ENCODE measurements at regions not wholly inside any gene's neighbourhood (a gene's known extent, or its start where the extent isn't known, plus 50 kb on each side); places are given as distances from the start of the nearest gene placed in this dataset.

GRCh38 chr3:150142936-150143335 is 172.2 kb upstream of the PFN2 start:
- Histone ChIP-seq H3K79me1 (ENCODE audit: insufficient read depth, low read depth, low read length, poor library complexity, severe bottlenecking) (no peaks in the 10 kb centered on the region), H2AK5ac (ENCODE audit: insufficient read length, low read length) (no peak overlapping the region), H2AFZ (ENCODE audit: low read length) (no peak overlapping the region), H3K23ac (ENCODE audit: insufficient read length, low read depth, low read length) (no peak overlapping the region), H2BK15ac (ENCODE audit: low read depth, low read length) (no peak overlapping the region), H2BK20ac (ENCODE audit: low read depth, low read length, poor library complexity, severe bottlenecking) (no peak overlapping the region), H2BK12ac (ENCODE audit: insufficient read length, low read depth, low read length) (no peak overlapping the region), H3K9me3 (ENCODE audit: control insufficient read depth, low read depth, low read length) (no peaks in the 10 kb centered on the region), H3K4ac (ENCODE audit: low read depth, low read length) (no peak overlapping the region), H4K91ac (ENCODE audit: insufficient read length, low read depth, low read length) (no peak overlapping the region), H3K56ac (ENCODE audit: insufficient read length, low read depth, low read length) (no peak overlapping the region), H2BK120ac (ENCODE audit: low read depth, low read length, poor library complexity, severe bottlenecking) (no peak overlapping the region), H4K8ac (replicated peaks; ENCODE audit: insufficient read length, low read depth, low read length) (no peak overlapping the region), H3K14ac (ENCODE audit: insufficient read depth, low read length) (no peak overlapping the region), H3K23me2 (ENCODE audit: insufficient read length, low read depth, low read length, poor library complexity, severe bottlenecking) (no peaks in the 10 kb centered on the region), H3K4me1 (ENCODE audit: insufficient read depth, low read length) (no peaks in the 10 kb centered on the region), H4K5ac (ENCODE audit: insufficient read length, low read depth, low read length) (no peak overlapping the region), H3K27me3 (ENCODE audit: insufficient read depth, low read length) (no peaks in the 10 kb centered on the region), H3K18ac (ENCODE audit: insufficient read length, low read depth, low read length) (no peak overlapping the region), H3K9ac (ENCODE audit: extremely low read depth, insufficient read length, low read length) (no peak overlapping the region), H3K27ac (ENCODE audit: insufficient read length, low read depth, low read length) (no peak overlapping the region), H3T11ph (ENCODE audit: low read length) (no peak overlapping the region), H3K79me2 (ENCODE audit: insufficient read depth, low read length) (no peaks in the 10 kb centered on the region), H4K20me1 (ENCODE audit: control insufficient read depth, insufficient read depth, insufficient read length) (no peaks in the 10 kb centered on the region), H2BK5ac (ENCODE audit: insufficient read length, low read length) (no peak overlapping the region), H3K4me2 (ENCODE audit: insufficient read depth, insufficient read length, low read length) (no peak overlapping the region)
- peaks cover 5 to 21% of the 10 kb centered on the region in 2 experiments for H3K4me1 Mint-ChIP-seq
- no peak overlapping the region for H3K4me3 Mint-ChIP-seq
- H3K9me3 Mint-ChIP-seq: no peaks in the 10 kb centered on the region
- no peaks in the 10 kb centered on the region for H3K36me3 Mint-ChIP-seq (ENCODE audit: insufficient read depth in 1 of 3, low read depth in 3 of 3)
- no peak overlapping the region for H3K27ac Mint-ChIP-seq
- no peak for DNase-seq
- H3K27me3 Mint-ChIP-seq (ENCODE audit: low read depth): no peaks in the 10 kb centered on the region
- TF ChIP-seq CTCF (conservative IDR thresholded peaks at IDR 0.05): no peak
